GM12864 (cell line): ENCODE measurements at regions not wholly inside any gene's neighbourhood (a gene's known extent, or its start where the extent isn't known, plus 50 kb on each side); places are given as distances from the start of the nearest gene placed in this dataset.

Experiments used
- DNase-seq: peaks from one replicate; pipeline ENCODE4 v3.0.0-alpha.2; 2011; ENCODE audit warnings: low read depth
- H3K4me3 ChIP-seq: 2 replicates; pipeline ENCODE4 v1.5.1; 2011; ENCODE audit warnings: mild to moderate bottlenecking, low read depth, low read length, control low read depth
- CTCF ChIP-seq: IDR thresholded peaks from 2 replicates; pipeline ENCODE4 v1.5.1; 2011; ENCODE audit warnings: low read depth, mild to moderate bottlenecking, moderate library complexity, low read length, control low read depth, inconsistent platforms; ENCODE audit errors: missing control alignments

- H3K4me3 ChIP-seq, result no peak overlapping the region
- TF ChIP-seq CTCF, result no peak
These were observed 211.0 kb upstream of the NT5C1B start for GRCh38 chr2:18800240-18800971.

GRCh38 chr2:18799397-18799796 is 210.0 kb upstream of the NT5C1B start:
- DNase-seq, result no peak
- no peak overlapping the region for H3K4me3 ChIP-seq
- no peak for TF ChIP-seq CTCF

More at GRCh38 chr2:18800240-18800971, 211.0 kb upstream of the NT5C1B start:
- no peak for DNase-seq

- no peak for DNase-seq
- no peak for TF ChIP-seq CTCF
- H3K4me3 ChIP-seq, result no peak overlapping the region
These were observed 207.9 kb upstream of the NT5C1B start for GRCh38 chr2:18797133-18797845.

GRCh38 chr2:18795906-18796305 is 206.5 kb upstream of the NT5C1B start:
- TF ChIP-seq CTCF, result no peak
- no peak for DNase-seq
- H3K4me3 ChIP-seq, result no peak overlapping the region

GRCh38 chr2:18792684-18793083 is 203.3 kb upstream of the NT5C1B start:
- no peak for DNase-seq
- TF ChIP-seq CTCF, result no peak
- H3K4me3 ChIP-seq, result no peak overlapping the region

- no peak overlapping the region for H3K4me3 ChIP-seq
- no peak for TF ChIP-seq CTCF
- no peak for DNase-seq
These were observed 202.9 kb upstream of the NT5C1B start for GRCh38 chr2:18792226-18792629.
